Epidermal melanocyte (primary cell): ENCODE measurements at regions not wholly inside any gene's neighbourhood (a gene's known extent, or its start where the extent isn't known, plus 50 kb on each side); places are given as distances from the start of the nearest gene placed in this dataset.

ENCODE experiments used
- DNase-seq: peaks from one replicate; pipeline ENCODE4 v3.0.0; 2011; ENCODE audit warnings: low spot score; ENCODE audit not compliant: insufficient read length

DNA sequence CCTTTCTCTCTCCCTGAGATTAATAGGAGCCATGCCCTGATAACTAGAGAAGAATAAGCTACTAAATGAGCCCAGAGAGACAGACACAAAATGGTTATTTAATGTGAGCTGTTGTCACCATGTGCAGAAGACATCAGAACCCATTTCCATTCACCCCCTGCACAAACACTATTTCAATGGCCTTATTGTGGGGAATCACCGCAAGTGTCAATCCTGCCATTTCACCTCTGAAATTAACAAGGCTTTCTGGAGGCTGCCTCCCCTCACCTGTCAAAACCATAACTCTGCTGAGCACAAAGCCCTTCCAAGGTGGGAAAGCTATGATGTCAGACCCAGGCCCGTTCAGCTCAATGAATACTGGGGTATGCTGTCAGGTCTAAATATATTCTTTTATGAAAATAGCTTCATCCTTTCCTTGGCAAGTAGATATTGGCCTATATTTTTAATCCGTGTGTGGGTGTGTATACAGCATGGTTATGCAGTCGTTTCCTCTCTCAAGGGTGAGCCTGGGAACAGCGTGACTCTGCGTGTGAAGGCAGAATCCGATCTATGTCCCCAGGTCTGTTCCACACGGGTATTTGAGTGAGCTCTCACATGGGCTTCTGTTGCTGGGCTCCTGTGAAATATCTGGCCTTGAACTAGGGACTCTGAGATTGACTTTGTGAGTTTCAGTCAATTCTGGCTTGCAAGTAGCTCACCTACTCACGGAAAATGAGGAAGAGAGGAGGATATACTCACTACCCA, 266.3 kb downstream of the FBXW7 start:
- no peak for DNase-seq

DNA sequence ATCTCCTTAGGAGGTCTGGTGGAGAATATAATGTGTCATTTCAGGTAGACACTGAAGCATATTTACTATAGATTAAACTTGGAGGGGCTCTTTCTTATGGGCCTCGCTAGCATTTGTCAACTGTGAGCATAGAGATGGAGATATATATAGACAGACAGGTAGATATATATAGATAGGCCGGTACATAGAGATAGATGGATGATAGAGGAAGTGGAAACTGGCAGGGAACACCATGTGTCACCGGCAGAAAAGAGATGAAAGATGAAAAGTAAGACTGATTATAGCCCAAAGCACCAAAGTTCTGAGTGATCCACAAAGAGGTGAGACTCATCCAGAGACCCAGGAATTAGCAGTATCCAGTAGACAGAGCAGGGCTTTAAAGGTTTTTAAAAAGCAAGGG, 268.1 kb downstream of the FBXW7 start:
- DNase-seq = no peak

DNA sequence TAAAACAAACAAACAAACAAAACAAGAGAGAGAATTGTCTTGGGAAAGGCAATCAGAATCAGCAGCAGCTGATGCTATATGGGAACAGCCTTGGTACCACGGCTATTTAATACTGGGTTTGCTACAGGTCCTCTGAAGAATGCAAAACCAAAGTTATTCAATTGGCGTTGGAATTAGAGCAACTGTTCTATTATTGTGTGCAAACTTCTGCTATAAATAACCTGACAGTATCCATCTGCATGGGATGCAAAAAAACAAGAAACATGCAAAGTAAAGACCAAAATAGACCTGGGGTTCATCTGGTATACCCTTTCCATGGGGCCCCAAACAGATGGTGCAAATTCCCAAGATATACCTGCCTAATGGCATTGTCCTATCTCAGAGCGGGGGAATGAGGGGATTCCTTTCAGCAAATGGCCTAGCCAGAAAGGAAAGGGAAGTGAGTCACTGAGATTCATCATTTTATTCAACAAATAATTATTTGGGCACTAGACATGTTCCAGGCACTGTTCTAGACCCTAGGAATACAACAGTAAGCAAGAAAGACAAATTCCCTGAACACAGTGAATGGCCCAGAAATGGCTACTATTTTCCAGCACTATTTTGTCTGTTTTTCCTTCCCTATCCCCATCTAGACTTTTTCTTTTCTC, 268.9 kb downstream of the FBXW7 start:
- DNase-seq = no peak

DNA sequence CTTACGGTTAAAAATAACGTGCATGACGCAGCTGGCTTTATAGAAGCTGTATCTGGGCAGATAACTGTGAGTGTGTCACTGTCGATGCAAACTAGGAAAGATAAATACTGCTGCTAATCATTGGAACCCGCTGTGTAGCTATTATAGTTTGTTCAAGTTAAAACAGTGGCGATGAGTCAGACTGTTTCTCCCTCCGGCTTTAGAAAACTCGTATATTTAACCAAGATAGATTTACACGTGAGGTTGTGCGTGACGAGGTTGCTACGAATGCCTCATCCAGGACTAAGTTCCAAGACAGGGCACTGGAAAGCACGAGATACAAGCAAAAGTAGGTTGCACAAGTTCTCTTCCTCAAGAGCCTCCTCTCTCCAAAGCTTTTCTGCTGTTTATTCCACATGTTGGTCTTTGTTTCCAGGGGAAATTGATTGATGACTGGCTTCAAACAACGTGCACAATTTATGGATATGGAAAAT, 270.7 kb downstream of the FBXW7 start:
- no peak for DNase-seq

DNA sequence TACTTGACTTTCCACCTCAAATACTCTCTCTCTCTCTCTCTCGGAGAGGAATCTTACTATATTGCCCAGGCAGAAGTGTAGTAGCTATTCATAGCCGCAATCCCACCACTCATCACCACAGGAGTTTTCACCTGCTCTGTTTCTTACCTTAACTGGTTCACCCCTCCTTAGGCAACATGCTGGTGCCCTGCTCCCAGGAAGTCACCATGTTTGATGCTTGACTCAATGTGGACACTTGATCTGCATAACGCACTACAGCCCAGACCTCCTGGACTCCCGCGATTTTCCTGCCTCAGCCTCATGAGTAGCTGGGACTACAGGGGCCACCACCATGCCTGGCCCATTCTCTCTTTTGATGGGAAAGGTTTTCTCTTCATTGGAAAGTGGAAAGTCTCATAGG, 271.8 kb downstream of the FBXW7 start:
- no peak for DNase-seq

DNA sequence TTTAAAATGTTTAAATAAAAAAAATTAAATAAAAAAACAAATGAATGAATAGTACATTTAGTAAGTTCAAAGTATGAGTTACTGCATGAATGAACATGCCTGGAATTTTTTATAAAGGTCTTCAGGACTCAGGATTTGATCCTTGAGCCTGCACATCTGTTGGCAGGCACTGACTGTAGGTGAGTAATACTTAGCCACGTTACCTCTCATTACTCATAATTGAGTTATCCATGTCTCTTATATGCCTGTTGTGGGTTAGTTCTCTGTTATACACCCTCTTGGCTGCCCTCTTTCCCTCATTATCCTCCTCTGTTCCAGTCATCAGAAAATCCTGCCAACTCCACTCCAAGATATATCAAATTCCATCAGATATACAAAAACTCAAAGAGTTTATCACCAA, 276.0 kb downstream of the FBXW7 start:
- no peak for DNase-seq

DNA sequence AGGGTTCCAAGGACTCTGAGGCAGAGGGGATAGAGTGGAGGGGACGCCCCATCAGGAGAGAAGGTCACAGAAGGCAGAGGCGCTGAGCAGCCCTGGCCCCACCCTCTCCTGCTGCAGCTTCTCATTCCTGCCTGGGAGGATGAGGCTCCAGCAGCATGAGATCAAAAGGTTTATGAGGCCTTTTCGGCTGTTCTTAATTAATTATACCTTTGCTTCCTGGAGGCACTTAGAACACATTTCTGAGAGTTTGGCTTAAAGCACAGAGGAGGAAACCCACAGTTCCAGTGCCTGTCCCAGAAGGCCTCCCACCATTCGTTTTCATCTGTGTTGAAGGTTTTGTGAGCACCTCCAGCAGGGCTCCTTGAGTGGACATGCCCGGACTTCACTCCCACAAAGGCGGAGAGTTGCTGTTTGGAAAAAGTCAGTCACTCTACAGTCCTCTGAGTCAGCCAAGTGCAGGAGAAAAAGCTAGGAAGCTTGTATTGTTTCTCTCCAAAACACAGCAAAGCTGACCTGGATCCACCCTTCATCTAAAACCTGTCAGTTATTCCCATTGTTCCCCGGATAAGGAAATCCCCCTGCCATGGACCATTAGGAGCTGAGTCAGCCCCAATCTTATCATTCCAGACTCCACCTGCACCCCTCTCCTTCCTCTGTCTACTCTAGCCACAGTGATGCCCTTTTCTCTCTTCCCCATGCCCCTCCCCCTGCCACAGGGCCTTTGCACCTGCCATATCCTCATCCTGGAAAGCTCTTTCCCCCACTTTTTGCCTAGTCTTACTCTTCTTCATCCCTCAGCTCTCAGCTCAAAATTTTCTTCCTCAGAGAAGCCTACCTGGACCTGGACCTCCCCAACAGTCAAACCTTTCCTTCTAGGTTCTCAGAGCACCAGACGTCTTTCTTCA, 276.8 kb downstream of the FBXW7 start:
- no peak for DNase-seq

DNA sequence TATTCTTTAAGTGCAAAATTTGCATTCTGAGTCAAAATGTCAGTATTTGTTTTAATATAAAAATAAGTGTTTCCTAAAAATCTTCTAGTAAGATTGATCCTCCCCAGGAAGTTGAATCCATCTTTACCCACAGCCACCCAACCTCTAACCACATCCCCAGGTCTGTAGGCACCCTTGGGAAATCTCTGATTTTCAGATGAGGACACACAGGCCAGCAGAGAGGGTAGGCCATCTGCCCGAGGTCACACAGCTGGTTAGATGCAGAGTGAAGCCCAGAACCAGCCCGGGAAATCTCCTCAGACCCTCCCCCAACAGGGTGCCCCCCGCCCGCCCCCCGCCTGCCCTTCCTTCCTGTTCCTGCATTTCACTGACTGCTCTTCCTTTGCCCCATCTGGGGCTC, 277.5 kb downstream of the FBXW7 start:
- no peak for DNase-seq

DNA sequence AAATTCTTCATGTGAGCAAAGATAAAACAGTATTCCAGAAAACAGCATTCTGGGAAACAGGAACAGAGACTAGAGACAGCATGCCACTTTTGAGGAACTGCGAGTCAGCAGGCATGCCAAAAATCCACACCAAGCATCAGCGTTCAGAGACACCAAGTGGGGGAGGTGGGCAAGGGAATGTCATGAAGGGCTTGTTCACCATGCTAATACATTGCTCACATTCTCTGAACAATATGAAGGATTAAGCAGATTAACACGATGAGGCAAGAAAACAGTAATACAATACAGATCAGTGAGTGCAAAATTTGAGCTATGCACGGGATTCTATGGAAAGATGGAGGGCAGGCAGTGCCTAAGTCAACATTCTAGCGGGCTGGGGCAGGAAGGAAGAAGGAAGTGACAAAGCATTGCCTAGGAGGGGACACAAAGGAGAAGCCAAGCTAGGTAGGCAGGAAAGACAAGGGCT, 278.3 kb downstream of the FBXW7 start:
- DNase-seq = no peak

DNA sequence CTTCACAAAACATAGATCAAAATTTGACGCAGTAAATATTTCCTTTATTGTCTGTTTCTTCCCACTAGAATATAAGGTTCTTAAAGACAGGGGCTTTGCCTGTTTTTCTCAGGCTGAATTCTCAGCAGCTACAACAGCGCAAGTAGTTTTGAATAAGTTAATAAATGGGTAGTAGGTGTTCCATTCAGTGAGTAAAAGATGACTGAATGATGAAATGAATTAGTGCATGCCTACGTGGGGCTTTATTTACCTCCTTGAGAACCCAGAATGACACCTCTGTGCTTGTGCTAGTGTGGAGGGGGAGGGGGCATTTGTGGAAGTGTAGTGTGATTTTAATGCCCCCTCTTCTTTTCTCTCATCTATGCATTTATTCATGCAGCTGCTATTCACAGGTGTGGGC, 278.9 kb downstream of the FBXW7 start:
- DNase-seq = no peak

DNA sequence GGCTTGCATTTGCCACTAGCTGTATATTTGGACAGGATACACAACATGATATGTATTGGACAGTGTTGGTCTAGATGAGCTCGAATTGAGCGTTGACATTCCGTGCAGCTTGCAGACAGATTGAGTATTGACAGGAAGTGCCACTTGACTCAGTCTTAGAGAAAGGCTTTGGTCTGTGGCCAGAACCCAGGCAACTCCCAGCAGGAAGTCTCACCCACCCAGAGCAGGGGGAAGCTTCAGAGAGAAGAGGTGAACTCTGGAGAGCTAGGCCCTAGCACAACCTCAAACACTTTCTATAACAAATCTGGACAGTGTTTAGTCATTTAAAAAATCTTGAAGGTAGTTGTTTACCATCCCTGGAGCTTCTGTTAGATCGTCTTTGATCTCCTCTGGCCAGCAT, 280.5 kb downstream of the FBXW7 start:
- no peak for DNase-seq

DNA sequence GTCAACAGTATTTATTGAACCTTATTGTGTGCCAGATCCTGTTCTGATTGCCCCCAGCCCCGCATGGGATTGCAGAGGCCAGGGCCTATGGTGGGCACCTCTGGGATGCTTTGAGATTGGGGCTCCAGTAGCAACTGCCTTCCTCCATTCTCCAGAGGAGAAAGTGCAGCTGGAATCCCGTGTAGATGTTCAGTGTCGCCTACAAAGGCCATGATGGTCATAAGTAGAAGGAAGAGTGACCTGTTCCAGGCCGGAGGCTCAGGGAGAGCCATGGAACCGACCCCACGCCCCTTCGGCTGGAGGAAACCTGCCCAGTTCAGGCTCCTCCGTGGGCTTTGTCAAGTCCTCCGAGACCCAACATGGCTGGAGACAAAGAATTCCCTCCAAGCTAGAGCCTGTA, 287.5 kb downstream of the FBXW7 start:
- no peak for DNase-seq

DNA sequence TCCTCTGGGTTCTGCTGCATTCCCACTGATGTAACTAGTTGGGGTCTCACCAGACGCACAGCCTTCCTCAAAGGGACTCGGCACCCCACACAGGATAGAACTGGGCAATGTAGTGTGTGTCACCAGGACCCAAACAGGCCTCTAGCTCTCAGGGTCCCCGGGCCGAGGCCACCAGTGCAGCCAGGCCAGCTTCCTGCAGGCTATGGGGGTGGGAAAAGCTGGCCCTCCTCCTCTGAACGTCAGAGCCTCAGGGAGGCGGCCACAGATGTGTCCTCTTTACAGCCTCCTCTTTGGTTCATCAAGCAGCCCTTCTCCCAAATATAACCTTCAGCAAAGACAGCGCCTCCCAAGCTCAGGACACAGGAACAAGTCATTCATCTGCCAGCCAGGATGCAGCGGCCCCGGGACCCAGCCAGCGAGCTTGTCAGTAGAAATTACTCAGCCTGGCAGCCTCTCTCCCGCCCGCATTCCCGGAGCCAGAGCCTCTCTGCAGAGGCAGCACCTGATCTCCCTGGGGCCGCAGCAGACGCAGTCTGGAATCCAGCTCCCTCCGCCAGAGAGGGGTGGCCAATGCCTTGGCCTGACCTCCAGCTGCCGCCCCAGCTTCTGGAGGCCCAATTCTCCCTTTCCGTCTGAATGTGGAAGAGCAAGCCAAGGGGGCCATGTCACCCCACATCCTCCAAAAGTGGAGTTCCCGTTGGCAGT, 288.5 kb downstream of the FBXW7 start:
- no peak for DNase-seq

DNA sequence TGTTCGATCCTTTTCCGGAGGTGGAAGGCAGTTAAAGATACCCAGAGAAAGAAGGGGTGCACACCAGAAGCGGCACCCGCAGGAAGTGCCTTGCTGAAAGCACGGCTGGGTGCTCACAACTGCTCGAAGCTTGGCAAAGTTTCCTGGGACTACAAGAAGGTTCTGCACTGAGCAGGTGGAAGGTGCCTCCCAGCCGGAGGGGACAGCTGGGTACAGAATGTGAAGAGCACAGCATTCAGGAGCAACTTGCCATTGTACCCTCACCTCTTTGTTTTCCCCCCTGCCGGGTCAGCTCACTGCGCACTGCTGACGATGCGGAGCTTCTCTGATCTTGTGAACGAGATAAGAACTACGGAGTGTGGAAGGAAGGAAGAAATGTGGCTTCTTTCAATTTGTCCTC, 289.2 kb downstream of the FBXW7 start:
- no peak for DNase-seq

DNA sequence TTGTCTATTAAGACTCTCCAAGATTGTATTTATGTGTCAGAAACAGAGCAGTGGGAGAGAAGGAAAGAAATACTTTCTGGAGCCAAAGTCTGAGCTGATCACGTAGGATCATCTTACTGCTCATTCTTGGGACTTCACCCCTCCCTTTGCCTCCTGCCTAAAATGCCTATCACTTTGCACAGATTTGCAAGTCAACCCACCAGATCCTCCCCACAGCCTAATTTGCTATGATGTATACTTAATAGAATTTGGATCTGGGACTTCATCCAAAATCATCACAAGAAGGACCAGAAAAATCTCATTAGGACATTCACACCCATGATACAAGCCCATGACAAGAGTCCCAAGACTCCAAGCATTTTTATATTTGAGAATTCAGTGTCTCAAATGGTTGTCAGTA, 290.2 kb downstream of the FBXW7 start:
- DNase-seq = no peak

DNA sequence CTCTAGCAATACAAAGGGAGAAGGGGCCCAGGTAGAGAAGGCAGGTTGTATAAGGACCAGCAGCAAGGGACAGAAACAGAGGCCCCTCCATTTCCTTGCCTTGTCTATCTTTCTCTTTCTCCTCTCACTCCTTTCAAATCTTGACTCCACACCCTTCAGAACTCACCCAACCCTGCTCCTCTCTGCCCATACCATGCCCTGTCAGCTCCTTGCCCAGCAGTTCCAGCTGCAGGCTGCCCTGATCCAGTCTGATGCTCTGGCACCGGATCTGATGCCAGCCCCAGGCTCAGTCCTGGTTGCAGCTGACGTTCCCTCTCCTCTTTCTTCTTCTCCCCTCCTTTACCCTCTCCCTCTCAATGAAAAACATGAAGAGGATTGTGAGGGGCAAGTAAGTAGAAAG, 291.2 kb downstream of the FBXW7 start:
- no peak for DNase-seq

DNA sequence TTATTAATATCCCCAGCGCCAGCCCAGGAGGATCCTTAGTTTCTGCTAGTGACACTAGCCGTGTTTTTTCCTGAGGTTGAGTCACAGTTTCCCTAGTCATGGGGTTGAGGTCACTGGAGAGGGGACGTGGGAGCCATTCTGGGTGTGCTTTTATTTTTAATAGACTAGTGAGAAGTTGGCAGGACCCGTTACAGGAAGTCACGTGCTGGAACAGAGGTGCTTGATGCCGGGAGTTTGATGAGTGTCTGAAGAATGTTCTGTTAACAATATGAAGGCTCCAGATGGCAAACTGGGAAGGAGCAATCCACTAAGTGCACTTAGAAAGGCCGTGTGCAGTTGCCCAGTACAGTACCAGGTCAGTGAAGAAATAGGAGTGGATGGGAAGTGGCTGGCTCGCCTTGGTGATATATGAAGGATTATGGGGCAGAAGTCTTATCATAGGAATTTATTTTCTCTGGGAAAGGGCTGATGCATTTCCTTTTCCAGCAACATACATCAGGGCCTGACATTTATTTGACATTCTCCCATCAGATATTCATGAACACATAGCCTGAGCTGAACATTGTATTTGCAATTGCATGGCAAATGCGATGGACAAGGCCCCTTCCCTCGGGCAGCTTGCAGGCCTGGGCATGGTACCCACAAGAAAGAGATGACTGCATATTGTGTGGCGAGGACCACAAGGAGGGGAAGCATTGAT, 291.8 kb downstream of the FBXW7 start:
- DNase-seq = no peak

DNA sequence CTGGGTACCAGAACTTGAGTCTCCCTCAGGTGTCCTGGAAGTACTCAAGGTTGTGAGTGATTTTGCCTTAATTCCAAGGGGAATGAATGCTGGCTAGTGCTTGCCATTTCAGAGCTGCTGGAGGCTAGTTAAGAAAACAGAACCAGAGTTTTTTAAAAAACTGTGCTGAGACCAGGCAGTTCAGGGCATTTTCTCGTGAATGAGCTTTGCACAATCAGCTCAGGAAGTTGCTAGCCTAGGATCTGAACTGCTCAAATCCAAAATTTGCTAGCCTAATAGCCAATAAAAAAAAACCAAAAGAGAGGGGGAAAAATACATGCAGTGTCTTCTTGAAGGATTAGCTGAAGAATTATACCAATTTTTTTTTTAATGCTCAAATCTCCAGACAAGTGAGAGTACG, 292.7 kb downstream of the FBXW7 start:
- DNase-seq = no peak

DNA sequence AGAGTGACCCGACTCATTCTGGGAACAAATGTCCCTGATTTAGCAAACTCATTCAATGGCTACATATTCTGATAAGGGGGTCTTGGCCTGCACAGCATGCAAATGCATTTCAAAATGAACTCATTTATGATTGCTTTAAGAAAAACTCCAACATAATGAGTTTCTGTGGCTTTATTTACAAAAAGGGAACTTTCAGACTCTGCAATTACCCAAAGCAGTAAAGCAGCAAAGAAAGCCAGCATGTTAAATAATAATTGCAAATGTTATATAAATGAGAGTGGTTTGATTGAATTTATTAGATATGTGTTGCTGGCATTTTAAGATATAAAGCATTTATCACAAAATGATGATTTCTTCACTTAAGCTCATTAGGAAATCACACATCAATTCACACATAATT, 295.7 kb downstream of the FBXW7 start:
- no peak for DNase-seq

DNA sequence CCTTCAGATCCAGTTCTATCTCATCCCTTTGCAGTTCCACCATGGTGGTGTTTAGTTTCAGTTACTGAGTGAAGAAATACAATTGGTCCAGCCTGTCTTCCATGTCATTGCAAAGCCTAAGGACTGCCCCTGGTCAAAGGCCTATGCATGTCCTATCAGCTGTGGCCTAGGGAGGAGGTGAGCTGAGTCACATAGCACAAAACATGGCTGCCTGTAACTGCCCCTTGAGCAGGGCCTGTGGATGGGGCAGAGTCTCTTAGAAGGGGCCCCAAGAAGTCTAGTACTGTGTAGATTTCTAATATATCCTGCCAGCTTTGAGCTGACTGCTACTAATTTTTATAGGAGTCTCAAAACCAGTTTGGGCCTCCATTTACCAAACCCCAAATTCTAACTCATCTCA, 296.7 kb downstream of the FBXW7 start:
- no peak for DNase-seq

DNA sequence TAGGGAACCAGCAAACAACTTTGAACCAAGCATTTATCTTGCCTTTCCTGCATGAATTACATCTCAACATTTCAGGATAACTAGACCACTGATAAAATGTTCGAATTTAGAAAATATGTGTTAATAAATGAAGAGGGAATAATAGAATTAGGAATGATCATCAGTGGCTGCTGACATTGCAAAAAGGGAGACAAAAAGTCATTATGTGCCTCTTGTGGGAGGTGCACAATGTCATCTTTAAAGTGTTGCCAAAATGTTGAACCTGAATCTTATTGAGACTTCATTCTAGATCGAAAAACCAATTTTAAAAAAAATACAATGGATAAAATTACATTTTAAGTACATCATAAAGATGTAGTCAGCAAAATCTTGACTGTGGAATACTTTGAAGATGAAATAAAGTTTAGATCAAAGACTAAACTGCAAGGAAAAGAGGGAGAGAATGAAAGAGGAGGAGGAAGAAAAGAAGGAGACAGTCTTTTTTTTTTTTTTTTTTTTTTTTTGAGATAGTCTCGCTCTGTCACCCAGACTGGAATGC, 299.3 kb downstream of the FBXW7 start:
- DNase-seq = no peak
